IMR-90 (cell line): ENCODE measurements at regions not wholly inside any gene's neighbourhood (a gene's known extent, or its start where the extent isn't known, plus 50 kb on each side); places are given as distances from the start of the nearest gene placed in this dataset.

Source experiments
- BHLHE40 ChIP-seq: fragments of 150-350 bp; IDR thresholded peaks from 2 replicates; pipeline ENCODE4 v1.6.1; 2016; ENCODE audit warnings: mild to moderate bottlenecking, low read depth, low read length
- CEBPB ChIP-seq: IDR thresholded peaks from 2 replicates; pipeline ENCODE4 v1.6.1; 2012; ENCODE audit warnings: low read depth, low read length, improper control_type of control experiment
- CTCF ChIP-seq: conservative IDR thresholded peaks from 2 replicates; pipeline ENCODE4 v1.5.1; 2012; ENCODE audit warnings: mild to moderate bottlenecking, low read depth, low read length, improper control_type of control experiment
- FOS ChIP-seq: fragments of 150-350 bp; IDR thresholded peaks from 2 replicates; pipeline ENCODE4 v1.6.1; 2016; ENCODE audit warnings: low read depth, low read length
- MAFK ChIP-seq: IDR thresholded peaks from 2 replicates; pipeline ENCODE4 v1.6.1; 2012; ENCODE audit warnings: low read depth, low read length, improper control_type of control experiment
- MAZ ChIP-seq: IDR thresholded peaks from 2 replicates; pipeline ENCODE4 v1.6.1; 2012; ENCODE audit warnings: low read depth, mild to moderate bottlenecking, low read length, improper control_type of control experiment, moderate library complexity, borderline replicate concordance
- MXI1 ChIP-seq: IDR thresholded peaks from 2 replicates; pipeline ENCODE4 v1.6.1; 2012; ENCODE audit warnings: low read depth, mild to moderate bottlenecking, low read length, moderate library complexity, borderline replicate concordance
- NFE2L2 ChIP-seq: fragments of 150-350 bp; IDR thresholded peaks from 2 replicates; pipeline ENCODE4 v1.6.1; 2016; ENCODE audit warnings: low read depth, mild to moderate bottlenecking, low read length
- POLR2A ChIP-seq: IDR thresholded peaks from 2 replicates; pipeline ENCODE4 v1.6.1; 2012; ENCODE audit warnings: mild to moderate bottlenecking, low read depth, low read length
- RAD21 ChIP-seq: IDR thresholded peaks from 2 replicates; pipeline ENCODE4 v1.6.1; 2012; ENCODE audit warnings: low read length, improper control_type of control experiment
- SMC3 ChIP-seq: fragments of 150-350 bp; IDR thresholded peaks from 2 replicates; pipeline ENCODE4 v1.6.1; 2016; ENCODE audit warnings: low read depth, mild to moderate bottlenecking, antibody characterized with exemption, low read length, moderate library complexity

GRCh38 chr13:107531180-107531579, 684.2 kb downstream of the LIG4 start:
- TF ChIP-seq CEBPB, result no peak
- no peak for TF ChIP-seq CTCF
- TF ChIP-seq FOS, result no peak
- no peak for TF ChIP-seq BHLHE40
- TF ChIP-seq POLR2A, result no peak
- no peak for TF ChIP-seq MAFK
- no peak for TF ChIP-seq MXI1
- no peak for TF ChIP-seq SMC3
- TF ChIP-seq RAD21, result no peak
- no peak for TF ChIP-seq NFE2L2
- TF ChIP-seq MAZ, result no peak
